ENCODE measurements at regions not wholly inside any gene's neighbourhood (a gene's known extent, or its start where the extent isn't known, plus 50 kb on each side); places are given as distances from the start of the nearest gene placed in this dataset.

DNA sequence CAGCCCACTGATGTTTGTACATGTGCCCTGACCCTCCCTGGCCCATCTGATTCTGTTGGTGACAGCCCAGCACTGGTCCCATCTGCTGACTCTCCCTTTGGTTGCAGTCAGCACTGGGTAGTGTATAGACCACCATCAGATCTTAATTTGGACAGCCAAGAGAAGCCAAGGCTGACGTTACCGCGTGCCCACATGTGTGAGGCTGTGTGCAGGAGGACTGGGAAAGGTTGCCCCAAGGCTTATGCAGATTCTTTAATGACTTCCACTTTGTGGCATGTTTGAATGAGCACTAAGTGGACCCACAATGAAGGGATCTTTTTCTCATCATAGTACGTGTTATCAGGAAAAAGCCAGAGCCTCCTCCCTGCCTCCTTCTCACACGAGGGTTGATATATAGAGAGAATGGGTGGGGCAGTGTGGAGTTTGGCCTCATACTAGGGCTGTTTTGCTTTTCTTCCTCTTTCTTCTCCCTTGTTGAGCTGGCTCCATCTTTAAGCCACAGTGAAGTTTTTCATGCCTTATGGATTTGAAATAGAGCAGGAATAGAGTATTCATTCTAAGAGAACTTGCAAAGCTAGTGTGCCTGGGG is 93.5 kb downstream of the NAV1 start:
- RAD21 ChIA-PET (ENCODE audit: unreplicated experiment): no interaction called here
- ATAC-seq: no peak
- SMC1A ChIA-PET (ENCODE audit: uncharacterized antibody, unreplicated experiment): interaction anchor here (1.1 kb wide), 1 partner anchor 24 kb away, joined by 3 read pairs; no protein-coding TSS in a partner anchor
- Histone ChIP-seq H3K27ac (ENCODE audit: control insufficient read depth, insufficient read depth) (no peak overlapping the region), H3K4me3 (no peak overlapping the region), H2AFZ (ENCODE audit: control insufficient read depth, low read depth, low read length) (no peak overlapping the region), H3K9ac (ENCODE audit: control insufficient read depth, insufficient read depth, low read length) (no peak overlapping the region), H4K20me1 (ENCODE audit: control insufficient read depth, insufficient read depth) (no peaks in the 10 kb centered on the region), H3K79me2 (ENCODE audit: control insufficient read depth, insufficient read depth, low read length) (no peaks in the 10 kb centered on the region), H3K4me2 (ENCODE audit: control insufficient read depth, insufficient read depth) (no peak overlapping the region), H3K27me3 (replicated peaks in 1 of 2; ENCODE audit: control insufficient read depth in 2 of 2, insufficient read depth in 2 of 2, low read length in 1 of 2) (no peaks in the 10 kb centered on the region; a peak in 3 of 4 replicates), H3K9me3 (replicated peaks; ENCODE audit: control insufficient read depth, insufficient read depth, low read length) (no peaks in the 10 kb centered on the region), H3K36me3 (ENCODE audit: control insufficient read depth in 2 of 2, insufficient read depth in 2 of 2, low read length in 1 of 2) (no peaks in the 10 kb centered on the region), H3K4me1 (ENCODE audit: control insufficient read depth, insufficient read depth, low read length) (no peaks in the 10 kb centered on the region)
- TF ChIP-seq YY1 (IDR thresholded peaks at IDR 0.05; ENCODE audit: low read depth, low read length) (no peak), CHD1 (IDR thresholded peaks at IDR 0.05; ENCODE audit: low read depth, low read length) (no peak), IKZF2 (IDR thresholded peaks at IDR 0.05) (no peak), GATAD2B (conservative IDR thresholded peaks at IDR 0.05; ENCODE audit: low read depth) (no peak), TARDBP (IDR thresholded peaks at IDR 0.05; ENCODE audit: borderline replicate concordance) (no peak), POLR2A (IDR thresholded peaks at IDR 0.05; ENCODE audit: low read depth, low read length) (no peak), PAX5 (IDR thresholded peaks at IDR 0.05; ENCODE audit: borderline replicate concordance, low read depth, low read length) (no peak), ZNF217 (IDR thresholded peaks at IDR 0.05) (no peak), SPI1 (IDR thresholded peaks at IDR 0.05; ENCODE audit: borderline replicate concordance, insufficient read depth, low read depth, low read length) (no peak)
- no TSS peak for BruUV-seq (replicated peaks)
- in situ Hi-C loops (cut with MboI) (no loop called here), intact Hi-C loops (cut with micrococcal nuclease; ENCODE audit: unreplicated experiment) (no loop called here)
- no peak for DNase-seq (ENCODE audit: low read depth, low spot score)
- POLR2A ChIA-PET: no interaction called here
- CTCF ChIA-PET: interaction anchor here (0.5 to 0.9 kb wide), 2 partner anchors 163 to 183 kb away, joined by 3 read pairs; no protein-coding TSS in a partner anchor
- 28% methylated on average over 5 of the region's 5 CpGs for WGBS (ENCODE audit: insufficient coverage, insufficient replicate concordance, low lambda C conversion rate, missing lambda C conversion rate)
- FAIRE-seq: no peak

DNA sequence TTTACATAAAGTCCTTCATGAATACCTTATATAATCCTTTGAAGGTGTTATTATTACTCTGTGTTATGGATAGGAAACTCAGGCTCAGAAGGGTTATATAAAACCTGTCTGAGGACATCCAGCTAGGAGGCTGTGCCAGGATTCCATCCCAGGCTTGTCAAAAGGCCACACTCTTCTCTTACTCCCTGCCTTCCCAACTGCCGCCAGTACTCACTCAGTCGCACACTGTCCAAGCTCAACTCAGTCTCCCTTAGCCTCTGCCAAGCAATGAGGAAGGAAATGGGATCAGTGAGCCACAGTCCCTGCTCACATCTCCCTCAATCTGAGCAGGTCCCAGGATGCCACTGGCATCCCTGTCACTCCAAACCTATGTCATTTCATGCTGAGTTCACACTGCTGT is 94.4 kb downstream of the NAV1 start:
- in situ Hi-C loops (cut with MboI) (no loop called here), intact Hi-C loops (cut with micrococcal nuclease; ENCODE audit: unreplicated experiment) (no loop called here)
- no peak overlapping the region for H3K4me3 ChIP-seq
- H4K20me1 ChIP-seq (ENCODE audit: control insufficient read depth, insufficient read depth): no peaks in the 10 kb centered on the region
- H2AFZ ChIP-seq (ENCODE audit: control insufficient read depth, low read depth, low read length): no peak overlapping the region
- no TSS peak for BruUV-seq (replicated peaks)
- ChIA-PET POLR2A (no interaction called here), SMC1A (ENCODE audit: uncharacterized antibody, unreplicated experiment) (no interaction called here), RAD21 (ENCODE audit: unreplicated experiment) (no interaction called here), CTCF (no interaction called here)
- TF ChIP-seq BCLAF1 (IDR thresholded peaks at IDR 0.05) (no peak), SMARCA5 (IDR thresholded peaks at IDR 0.05) (no peak), NRF1 (conservative IDR thresholded peaks at IDR 0.05; ENCODE audit: low read depth, low read length) (no peak), JUND (IDR thresholded peaks at IDR 0.05; ENCODE audit: low read depth, low read length) (no peak), GATAD2B (conservative IDR thresholded peaks at IDR 0.05; ENCODE audit: low read depth) (no peak), ZNF207 (IDR thresholded peaks at IDR 0.05; ENCODE audit: borderline replicate concordance) (no peak), YBX1 (IDR thresholded peaks at IDR 0.05) (no peak), EP300 (IDR thresholded peaks at IDR 0.05; ENCODE audit: borderline replicate concordance in 1 of 2, control insufficient read depth in 1 of 2, low read depth in 2 of 2, low read length in 2 of 2) (no peak)
- TF ChIP-seq, protein P1, sequence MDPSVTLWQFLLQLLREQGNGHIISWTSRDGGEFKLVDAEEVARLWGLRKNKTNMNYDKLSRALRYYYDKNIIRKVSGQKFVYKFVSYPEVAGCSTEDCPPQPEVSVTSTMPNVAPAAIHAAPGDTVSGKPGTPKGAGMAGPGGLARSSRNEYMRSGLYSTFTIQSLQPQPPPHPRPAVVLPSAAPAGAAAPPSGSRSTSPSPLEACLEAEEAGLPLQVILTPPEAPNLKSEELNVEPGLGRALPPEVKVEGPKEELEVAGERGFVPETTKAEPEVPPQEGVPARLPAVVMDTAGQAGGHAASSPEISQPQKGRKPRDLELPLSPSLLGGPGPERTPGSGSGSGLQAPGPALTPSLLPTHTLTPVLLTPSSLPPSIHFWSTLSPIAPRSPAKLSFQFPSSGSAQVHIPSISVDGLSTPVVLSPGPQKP (IDR thresholded peaks at IDR 0.05; ENCODE audit: low read depth, low read length): no peak
- DNase-seq (ENCODE audit: low read depth, low spot score) (no peak), FAIRE-seq (no peak), ATAC-seq (no peak)
- WGBS (ENCODE audit: insufficient coverage, insufficient replicate concordance, low lambda C conversion rate, missing lambda C conversion rate): 43% methylated on average over 2 of the region's 2 CpGs
- H3K9ac ChIP-seq (ENCODE audit: control insufficient read depth, insufficient read depth, low read length): no peak overlapping the region
- H3K4me2 ChIP-seq (ENCODE audit: control insufficient read depth, insufficient read depth): no peak overlapping the region
- H3K9me3 ChIP-seq (replicated peaks; ENCODE audit: control insufficient read depth, insufficient read depth, low read length): no peaks in the 10 kb centered on the region
- no peaks in the 10 kb centered on the region for H3K36me3 ChIP-seq (ENCODE audit: control insufficient read depth in 2 of 2, insufficient read depth in 2 of 2, low read length in 1 of 2)
- H3K4me1 ChIP-seq (ENCODE audit: control insufficient read depth, insufficient read depth, low read length): no peaks in the 10 kb centered on the region
- H3K27me3 ChIP-seq (replicated peaks in 1 of 2; ENCODE audit: control insufficient read depth in 2 of 2, insufficient read depth in 2 of 2, low read length in 1 of 2): no peaks in the 10 kb centered on the region; a peak in 3 of 4 replicates
- no peak overlapping the region for H3K27ac ChIP-seq (ENCODE audit: control insufficient read depth, insufficient read depth)
- H3K79me2 ChIP-seq (ENCODE audit: control insufficient read depth, insufficient read depth, low read length): no peaks in the 10 kb centered on the region

Measured in GM12878 (cell line).